Ectodermal cell (in vitro differentiated cells): ENCODE measurements at regions not wholly inside any gene's neighbourhood (a gene's known extent, or its start where the extent isn't known, plus 50 kb on each side); places are given as distances from the start of the nearest gene placed in this dataset.

Source experiments
- H3K27ac ChIP-seq: 2 replicates; pipeline ENCODE4 v1.7.0; 2013; ENCODE audit warnings: mild to moderate bottlenecking, low read depth, low read length; ENCODE audit not compliant: insufficient read depth, poor library complexity, severe bottlenecking
- H3K27me3 ChIP-seq: 2 replicates; pipeline ENCODE4 v1.7.0; 2013; ENCODE audit warnings: mild to moderate bottlenecking, low read length; ENCODE audit not compliant: insufficient read depth, control insufficient read depth, poor library complexity, severe bottlenecking
- H3K36me3 ChIP-seq: one replicate; pipeline ENCODE4 v1.7.0; 2013; ENCODE audit warnings: low read length; ENCODE audit not compliant: control insufficient read depth, insufficient read depth
- H3K4me1 ChIP-seq: one replicate; pipeline ENCODE4 v1.7.0; 2013; ENCODE audit warnings: low read length; ENCODE audit not compliant: control insufficient read depth, insufficient read depth
- H3K4me3 ChIP-seq: 2 replicates; pipeline ENCODE4 v1.7.0; 2013; ENCODE audit warnings: low read depth, low read length, control low read depth; ENCODE audit not compliant: insufficient read depth
- H3K9me3 ChIP-seq: 2 replicates; pipeline ENCODE4 v1.7.0; 2013; ENCODE audit warnings: mild to moderate bottlenecking, low read length, moderate library complexity; ENCODE audit not compliant: control insufficient read depth
- WGBS, 2 experiments: methylation state at CpG; one replicate each; pipeline ENCODE4 v1.1.7; 2013; ENCODE audit warnings: missing lambda C conversion rate in 2 of 2; 5-methylcytosine and 5-hydroxymethylcytosine counted together

- Histone ChIP-seq H3K27me3 (no peaks in the 10 kb centered on the region), H3K4me1 (no peaks in the 10 kb centered on the region), H3K9me3 (peaks cover 5% of the 10 kb centered on the region), H3K36me3 (no peaks in the 10 kb centered on the region), H3K4me3 (no peak overlapping the region), H3K27ac (no peak overlapping the region)
- WGBS, 2 experiments: 93 to 94% methylated on average over 7 of the region's 7 CpGs
These were observed 132.8 kb upstream of the SDK2 start for GRCh38 chr17:73777131-73777449.

DNA sequence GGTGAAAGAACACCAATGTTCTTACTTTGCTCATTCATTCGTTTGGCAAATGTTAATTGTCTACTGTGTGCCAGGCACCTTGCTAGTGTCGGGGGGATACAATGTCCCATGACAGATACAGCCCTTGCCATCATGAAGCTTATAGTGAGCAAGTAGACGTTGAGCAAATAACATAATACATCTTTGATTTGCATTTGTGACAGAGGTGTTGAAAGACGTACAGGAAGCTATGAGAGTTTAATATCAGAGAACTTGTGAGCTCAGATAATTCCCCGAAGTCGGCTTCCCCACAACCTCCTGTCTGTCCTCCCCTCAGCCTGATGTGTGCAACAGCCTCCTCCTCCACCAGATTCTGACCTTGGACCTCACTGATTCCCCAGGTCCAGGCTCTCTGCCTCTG, 138.0 kb upstream of the SDK2 start:
- Histone ChIP-seq H3K4me1 (peaks cover 36% of the 10 kb centered on the region), H3K27ac (no peak overlapping the region), H3K36me3 (no peaks in the 10 kb centered on the region), H3K4me3 (no peak overlapping the region), H3K27me3 (no peaks in the 10 kb centered on the region), H3K9me3 (peaks cover 5% of the 10 kb centered on the region)
- WGBS, 2 experiments: 94 to 95% methylated on average over 6 of the region's 6 CpGs

GRCh38 chr17:73782641-73783381, 138.6 kb upstream of the SDK2 start:
- H3K36me3 ChIP-seq: no peaks in the 10 kb centered on the region
- H3K27me3 ChIP-seq: no peaks in the 10 kb centered on the region
- H3K27ac ChIP-seq: no peak overlapping the region
- H3K4me3 ChIP-seq: no peak overlapping the region
- H3K4me1 ChIP-seq: peaks cover 42% of the 10 kb centered on the region
- 92% methylated on average over 11 of the region's 11 CpGs for WGBS, 2 experiments
- H3K9me3 ChIP-seq: peaks cover 5% of the 10 kb centered on the region

GRCh38 chr17:73783382-73783766, 139.1 kb upstream of the SDK2 start:
- Histone ChIP-seq H3K36me3 (no peaks in the 10 kb centered on the region), H3K4me1 (peaks cover 47% of the 10 kb centered on the region), H3K4me3 (no peak overlapping the region), H3K27ac (no peak overlapping the region), H3K9me3 (peaks cover 5% of the 10 kb centered on the region), H3K27me3 (no peaks in the 10 kb centered on the region)
- WGBS, 2 experiments: 91 to 93% methylated on average over 6 of the region's 6 CpGs

- peaks cover 47% of the 10 kb centered on the region for H3K4me1 ChIP-seq
- H3K27ac ChIP-seq: no peak overlapping the region
- peaks cover 2% of the 10 kb centered on the region for H3K9me3 ChIP-seq
- H3K4me3 ChIP-seq: no peak overlapping the region
- no peaks in the 10 kb centered on the region for H3K27me3 ChIP-seq
- WGBS, 2 experiments: 67 to 73% methylated on average over 11 of the region's 11 CpGs
- no peaks in the 10 kb centered on the region for H3K36me3 ChIP-seq
These were observed 139.8 kb upstream of the SDK2 start for GRCh38 chr17:73783945-73784603.

GRCh38 chr17:73785496-73785895, 141.3 kb upstream of the SDK2 start:
- H3K9me3 ChIP-seq: no peaks in the 10 kb centered on the region
- H3K4me3 ChIP-seq: no peak overlapping the region
- no peaks in the 10 kb centered on the region for H3K27me3 ChIP-seq
- H3K36me3 ChIP-seq: no peaks in the 10 kb centered on the region
- H3K4me1 ChIP-seq: peaks cover 47% of the 10 kb centered on the region
- H3K27ac ChIP-seq: peak overlapping the region; percentile 4
- WGBS, 2 experiments: 64 to 71% methylated on average over 12 of the region's 12 CpGs

DNA sequence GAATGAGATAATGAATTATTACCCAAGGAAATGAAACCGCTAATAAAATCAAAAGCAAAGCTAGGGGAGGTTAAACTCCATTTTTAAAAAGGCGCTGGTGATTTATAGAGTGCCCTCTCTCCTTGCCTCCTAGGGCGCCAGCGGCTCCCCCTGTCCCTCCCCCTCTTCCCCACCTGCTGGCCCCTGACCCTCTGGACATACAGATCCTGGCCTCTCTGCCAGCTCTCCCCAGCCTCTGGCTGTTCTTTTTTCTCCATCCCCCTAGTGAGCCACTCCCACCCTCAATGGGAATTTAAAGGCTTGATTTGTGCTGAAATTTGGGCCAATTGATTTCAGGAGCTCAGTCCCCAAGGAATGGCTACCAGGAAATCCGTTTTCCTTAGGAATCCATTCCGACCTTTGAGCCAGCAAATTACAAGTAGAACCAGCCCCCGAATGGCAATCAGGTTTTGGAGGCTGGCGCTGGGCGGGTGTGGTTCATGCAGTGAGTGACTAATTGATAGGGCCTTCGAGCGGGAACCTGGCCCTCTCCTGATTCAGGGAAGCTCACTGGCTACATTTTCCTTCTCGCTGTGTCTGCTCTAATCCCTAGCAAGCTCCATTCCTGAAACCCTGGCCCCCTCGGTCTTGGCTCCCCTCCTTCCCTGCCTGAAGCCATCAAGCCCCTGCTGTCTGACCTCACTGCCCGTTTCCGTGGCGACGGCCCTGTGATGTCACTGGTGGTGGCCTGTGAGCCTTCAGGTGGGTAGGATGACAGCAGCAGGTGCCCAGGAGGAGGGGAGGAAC, 141.9 kb upstream of the SDK2 start:
- H3K4me3 ChIP-seq: no peak overlapping the region
- H3K4me1 ChIP-seq: peaks cover 47% of the 10 kb centered on the region
- WGBS, 2 experiments: 39 to 44% methylated on average over 17 of the region's 17 CpGs
- no peaks in the 10 kb centered on the region for H3K27me3 ChIP-seq
- peak overlapping the region; percentile 92 for H3K27ac ChIP-seq
- no peaks in the 10 kb centered on the region for H3K9me3 ChIP-seq
- no peaks in the 10 kb centered on the region for H3K36me3 ChIP-seq

- WGBS, 2 experiments: 24 to 30% methylated on average over 13 of the region's 13 CpGs
- Histone ChIP-seq H3K4me1 (peaks cover 47% of the 10 kb centered on the region), H3K4me3 (no peak overlapping the region), H3K27me3 (no peaks in the 10 kb centered on the region), H3K9me3 (no peaks in the 10 kb centered on the region), H3K27ac (peak overlapping the region; percentile 92), H3K36me3 (no peaks in the 10 kb centered on the region)
These were observed 143.1 kb upstream of the SDK2 start for GRCh38 chr17:73787076-73788059.

DNA sequence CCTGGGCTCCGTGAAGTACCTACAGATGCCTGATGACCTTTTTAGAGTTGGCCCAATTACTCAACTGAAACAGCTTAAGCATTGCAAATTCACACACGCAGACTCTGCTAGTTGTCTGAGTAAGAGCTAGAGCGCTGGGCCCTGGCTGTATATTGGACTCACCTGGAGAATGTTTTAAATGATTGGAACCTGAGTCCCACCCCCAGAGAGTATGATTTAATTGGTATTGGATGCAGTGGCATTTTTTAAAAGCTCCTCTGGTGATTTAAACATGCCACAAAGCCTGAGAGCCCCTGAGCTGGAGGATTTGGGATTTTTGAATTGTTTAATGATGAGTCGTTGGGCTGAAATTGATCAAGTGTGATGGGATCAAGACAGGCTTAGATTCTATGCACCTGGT, 143.9 kb upstream of the SDK2 start:
- Histone ChIP-seq H3K4me3 (no peak overlapping the region), H3K9me3 (no peaks in the 10 kb centered on the region), H3K27ac (peak overlapping the region; percentile 92), H3K36me3 (no peaks in the 10 kb centered on the region), H3K27me3 (no peaks in the 10 kb centered on the region), H3K4me1 (peaks cover 47% of the 10 kb centered on the region)
- WGBS, 2 experiments: 74 to 78% methylated on average over 4 of the region's 4 CpGs
